ENCODE measurements at regions not wholly inside any gene's neighbourhood (a gene's known extent, or its start where the extent isn't known, plus 50 kb on each side); places are given as distances from the start of the nearest gene placed in this dataset.

GRCh38 chr20:22922987-22923386, 112.1 kb upstream of the SSTR4 start:
- no peaks in the 10 kb centered on the region for H3K9me3 Mint-ChIP-seq
- H3K27me3 ChIP-seq, result no peaks in the 10 kb centered on the region
- no peak for TF ChIP-seq EZH2phosphoT487 (IDR thresholded peaks at IDR 0.05)
- TF ChIP-seq CTCF (IDR thresholded peaks at IDR 0.05), result no peak
- TF ChIP-seq EZH2 (IDR thresholded peaks at IDR 0.05), result no peak

GRCh38 chr20:22924046-22924737, 110.9 kb upstream of the SSTR4 start:
- no peak overlapping the region for H3K9ac ChIP-seq
- H3K79me2 ChIP-seq (ENCODE audit: low read depth), result no peaks in the 10 kb centered on the region
- no peak overlapping the region for H3K4me3 ChIP-seq
- H3K4me1 ChIP-seq, result no peaks in the 10 kb centered on the region
- no peak for TF ChIP-seq CTCF (IDR thresholded peaks at IDR 0.05)
- no peak for TF ChIP-seq EZH2 (IDR thresholded peaks at IDR 0.05)
- TF ChIP-seq EZH2phosphoT487 (IDR thresholded peaks at IDR 0.05), result no peak
- Mint-ChIP-seq H3K27me3 (ENCODE audit: insufficient read depth, low read depth) (no peaks in the 10 kb centered on the region), H3K4me1 (no peaks in the 10 kb centered on the region), H3K9me3 (no peaks in the 10 kb centered on the region), H3K36me3 (no peaks in the 10 kb centered on the region), H3K27ac (no peak overlapping the region), H3K4me3 (no peak overlapping the region)
- no peak overlapping the region for H2AFZ ChIP-seq (replicated peaks)
- no peak overlapping the region for H3K4me2 ChIP-seq
- no peaks in the 10 kb centered on the region for H3K9me3 ChIP-seq (ENCODE audit: low read depth)
- H3K36me3 ChIP-seq, result no peaks in the 10 kb centered on the region
- H4K20me1 ChIP-seq (ENCODE audit: low read depth), result no peaks in the 10 kb centered on the region
- H3F3A ChIP-seq (ENCODE audit: low read depth), result no peaks in the 10 kb centered on the region
- DNase-seq (ENCODE audit: low spot score), result no peak
- H3K27me3 ChIP-seq, result no peaks in the 10 kb centered on the region
- no peak overlapping the region for H3K27ac ChIP-seq

More at GRCh38 chr20:22922987-22923386, 112.1 kb upstream of the SSTR4 start:
- no peaks in the 10 kb centered on the region for H3K79me2 ChIP-seq (ENCODE audit: low read depth)
- H3F3A ChIP-seq (ENCODE audit: low read depth), result no peaks in the 10 kb centered on the region
- H3K4me2 ChIP-seq, result no peak overlapping the region
- H4K20me1 ChIP-seq (ENCODE audit: low read depth), result no peaks in the 10 kb centered on the region
- no peak overlapping the region for H3K4me3 ChIP-seq
- H3K27ac ChIP-seq, result no peak overlapping the region
- Mint-ChIP-seq H3K27me3 (ENCODE audit: insufficient read depth, low read depth) (no peaks in the 10 kb centered on the region), H3K36me3 (no peaks in the 10 kb centered on the region), H3K4me3 (no peak overlapping the region), H3K4me1 (no peaks in the 10 kb centered on the region), H3K27ac (no peak overlapping the region)
- no peaks in the 10 kb centered on the region for H3K4me1 ChIP-seq
- no peaks in the 10 kb centered on the region for H3K9me3 ChIP-seq (ENCODE audit: low read depth)
- H3K36me3 ChIP-seq, result no peaks in the 10 kb centered on the region
- DNase-seq (ENCODE audit: low spot score), result no peak
- H3K9ac ChIP-seq, result no peak overlapping the region
- H2AFZ ChIP-seq (replicated peaks), result no peak overlapping the region

GRCh38 chr20:22924949-22925612, 110.0 kb upstream of the SSTR4 start:
- no peaks in the 10 kb centered on the region for H3K79me2 ChIP-seq (ENCODE audit: low read depth)
- H3K4me1 ChIP-seq, result no peaks in the 10 kb centered on the region
- H3K27ac ChIP-seq, result no peak overlapping the region
- Mint-ChIP-seq H3K4me1 (no peaks in the 10 kb centered on the region), H3K27ac (no peak overlapping the region), H3K27me3 (ENCODE audit: insufficient read depth, low read depth) (no peaks in the 10 kb centered on the region), H3K4me3 (no peak overlapping the region), H3K9me3 (no peaks in the 10 kb centered on the region), H3K36me3 (no peaks in the 10 kb centered on the region)
- H3F3A ChIP-seq (ENCODE audit: low read depth), result no peaks in the 10 kb centered on the region
- no peak for DNase-seq (ENCODE audit: low spot score)
- H3K9me3 ChIP-seq (ENCODE audit: low read depth), result no peaks in the 10 kb centered on the region
- no peaks in the 10 kb centered on the region for H4K20me1 ChIP-seq (ENCODE audit: low read depth)
- H3K27me3 ChIP-seq, result no peaks in the 10 kb centered on the region
- no peak overlapping the region for H3K4me3 ChIP-seq
- TF ChIP-seq EZH2phosphoT487 (IDR thresholded peaks at IDR 0.05), result no peak
- no peak for TF ChIP-seq EZH2 (IDR thresholded peaks at IDR 0.05)
- TF ChIP-seq CTCF (IDR thresholded peaks at IDR 0.05), result no peak
- no peak overlapping the region for H2AFZ ChIP-seq (replicated peaks)
- H3K36me3 ChIP-seq, result no peaks in the 10 kb centered on the region
- no peak overlapping the region for H3K9ac ChIP-seq
- no peak overlapping the region for H3K4me2 ChIP-seq
